DOHH2 (cell line): ENCODE measurements at regions not wholly inside any gene's neighbourhood (a gene's known extent, or its start where the extent isn't known, plus 50 kb on each side); places are given as distances from the start of the nearest gene placed in this dataset.

Experiments used
- H3F3A ChIP-seq: fragments of 200-600 bp; sonication (generic), shearing (Covaris generic); 2 replicates; pipeline ENCODE4 v1.6.0; 2016; ENCODE audit warnings: antibody characterized with exemption, mild to moderate bottlenecking; ENCODE audit not compliant: control insufficient read depth, insufficient read depth
- H3K27ac ChIP-seq: fragments of 200-600 bp; sonication (generic); 2 replicates; pipeline ENCODE4 v1.5.1; 2014; ENCODE audit warnings: low read depth, mild to moderate bottlenecking, low read length, moderate library complexity
- H3K27me3 ChIP-seq: fragments of 200-600 bp; sonication (generic); 2 replicates; pipeline ENCODE4 v1.6.1; 2014; ENCODE audit warnings: mild to moderate bottlenecking, low read length, mixed read lengths; ENCODE audit not compliant: control insufficient read depth
- H3K36me3 ChIP-seq: fragments of 200-600 bp; sonication (generic); 2 replicates; pipeline ENCODE4 v1.6.1; 2014; ENCODE audit warnings: mild to moderate bottlenecking, low read length, moderate library complexity, mixed read lengths; ENCODE audit not compliant: control insufficient read depth
- H3K4me1 ChIP-seq: fragments of 200-600 bp; sonication (generic); 2 replicates; pipeline ENCODE4 v1.6.1; 2014; ENCODE audit warnings: mild to moderate bottlenecking, low read length, mixed read lengths; ENCODE audit not compliant: control insufficient read depth
- H3K4me2 ChIP-seq: fragments of 200-600 bp; sonication (generic); 2 replicates; pipeline ENCODE4 v1.6.0; 2014; ENCODE audit warnings: mild to moderate bottlenecking, low read length, moderate library complexity
- H3K4me3 ChIP-seq: fragments of 200-600 bp; sonication (generic); 2 replicates; pipeline ENCODE4 v1.5.1; 2014; ENCODE audit warnings: mild to moderate bottlenecking, low read length, mixed read lengths
- H3K79me2 ChIP-seq: fragments of 200-600 bp; sonication (generic); 2 replicates; pipeline ENCODE4 v1.6.1; 2014; ENCODE audit warnings: mild to moderate bottlenecking, low read length, mixed read lengths; ENCODE audit not compliant: control insufficient read depth
- H3K9me2 ChIP-seq: fragments of 200-600 bp; sonication (generic); replicated peaks from 2 replicates; pipeline ENCODE4 v1.6.1; 2014; ENCODE audit warnings: mild to moderate bottlenecking, low read length, mixed read lengths; ENCODE audit not compliant: control insufficient read depth
- H3K9me3 ChIP-seq: fragments of 200-600 bp; sonication (generic); 2 replicates; pipeline ENCODE4 v1.6.1; 2014; ENCODE audit warnings: antibody characterized with exemption, low read length, mixed read lengths; ENCODE audit not compliant: control insufficient read depth, insufficient read depth
- H4K20me1 ChIP-seq: fragments of 200-600 bp; sonication (generic); 2 replicates; pipeline ENCODE4 v1.6.0; 2014; ENCODE audit warnings: low read depth, mild to moderate bottlenecking, antibody characterized with exemption, low read length, moderate library complexity; ENCODE audit not compliant: control insufficient read depth, insufficient read depth
- EZH2phosphoT487 ChIP-seq: fragments of 200-600 bp; sonication (generic); IDR thresholded peaks from 2 replicates; pipeline ENCODE4 v1.6.1; 2017; ENCODE audit warnings: borderline replicate concordance, mild to moderate bottlenecking, antibody characterized with exemption, low read length, moderate library complexity, mixed read lengths
- TF ChIP-seq, protein P1 (sequence below): fragments of 200-600 bp; sonication (generic); IDR thresholded peaks from one replicate; pipeline ENCODE4 v1.5.1; 2014; ENCODE audit warnings: antibody characterized with exemption, mild to moderate bottlenecking, low read depth, low read length; ENCODE audit not compliant: poor library complexity, severe bottlenecking

DNA sequence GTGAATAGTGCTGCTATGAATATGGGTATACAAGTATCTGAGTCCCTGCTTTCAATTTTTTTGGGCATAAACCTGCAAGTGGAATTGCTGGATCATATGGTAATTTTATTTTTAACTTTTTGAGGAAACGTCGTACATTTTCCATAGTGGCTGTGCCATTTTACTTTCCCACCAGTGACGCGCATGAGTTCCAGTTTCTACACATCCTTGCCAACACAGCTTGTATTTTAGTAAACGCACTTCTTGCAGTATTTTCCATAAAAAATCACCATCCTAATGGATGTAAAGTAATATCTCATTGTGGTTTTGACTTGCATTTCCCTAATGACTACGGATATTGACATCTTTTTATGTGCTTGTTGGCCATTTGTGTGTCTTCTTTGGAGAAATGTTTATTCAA, 105.0 kb downstream of the NFKBIZ start:
- Histone ChIP-seq H3K4me1 (peaks cover 9% of the 10 kb centered on the region), H3K4me3 (no peak overlapping the region), H4K20me1 (no peaks in the 10 kb centered on the region), H3K36me3 (no peaks in the 10 kb centered on the region), H3K9me3 (no peaks in the 10 kb centered on the region), H3K4me2 (no peak overlapping the region), H3K79me2 (no peaks in the 10 kb centered on the region), H3F3A (no peaks in the 10 kb centered on the region), H3K27ac (no peak overlapping the region), H3K9me2 (no peaks in the 10 kb centered on the region), H3K27me3 (no peaks in the 10 kb centered on the region)
- TF ChIP-seq, protein P1, sequence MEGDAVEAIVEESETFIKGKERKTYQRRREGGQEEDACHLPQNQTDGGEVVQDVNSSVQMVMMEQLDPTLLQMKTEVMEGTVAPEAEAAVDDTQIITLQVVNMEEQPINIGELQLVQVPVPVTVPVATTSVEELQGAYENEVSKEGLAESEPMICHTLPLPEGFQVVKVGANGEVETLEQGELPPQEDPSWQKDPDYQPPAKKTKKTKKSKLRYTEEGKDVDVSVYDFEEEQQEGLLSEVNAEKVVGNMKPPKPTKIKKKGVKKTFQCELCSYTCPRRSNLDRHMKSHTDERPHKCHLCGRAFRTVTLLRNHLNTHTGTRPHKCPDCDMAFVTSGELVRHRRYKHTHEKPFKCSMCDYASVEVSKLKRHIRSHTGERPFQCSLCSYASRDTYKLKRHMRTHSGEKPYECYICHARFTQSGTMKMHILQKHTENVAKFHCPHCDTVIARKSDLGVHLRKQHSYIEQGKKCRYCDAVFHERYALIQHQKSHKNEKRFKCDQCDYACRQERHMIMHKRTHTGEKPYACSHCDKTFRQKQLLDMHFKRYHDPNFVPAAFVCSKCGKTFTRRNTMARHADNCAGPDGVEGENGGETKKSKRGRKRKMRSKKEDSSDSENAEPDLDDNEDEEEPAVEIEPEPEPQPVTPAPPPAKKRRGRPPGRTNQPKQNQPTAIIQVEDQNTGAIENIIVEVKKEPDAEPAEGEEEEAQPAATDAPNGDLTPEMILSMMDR = no peak
- TF ChIP-seq EZH2phosphoT487 = no peak

DNA sequence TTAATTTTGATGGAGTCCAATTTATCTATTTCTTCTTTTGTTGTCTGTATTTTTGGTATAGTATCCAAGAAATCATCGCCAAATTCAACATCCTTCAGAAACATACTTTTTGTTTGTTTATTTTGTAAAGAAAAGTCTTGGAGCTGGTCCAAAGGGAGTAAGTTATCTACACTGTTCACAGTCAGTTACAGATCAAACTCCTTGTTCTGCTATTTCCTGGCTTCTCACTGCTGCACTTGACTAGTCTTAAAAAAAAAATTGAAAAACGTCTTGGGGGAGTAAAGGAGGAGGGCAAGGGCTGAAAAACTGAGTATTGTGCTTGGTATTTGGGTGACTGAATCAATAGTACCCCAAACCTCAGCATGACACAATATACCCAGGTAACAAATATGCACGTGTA, 105.6 kb downstream of the NFKBIZ start:
- Histone ChIP-seq H3K27ac (no peak overlapping the region), H3K79me2 (no peaks in the 10 kb centered on the region), H3F3A (no peaks in the 10 kb centered on the region), H3K4me3 (no peak overlapping the region), H4K20me1 (no peaks in the 10 kb centered on the region), H3K9me2 (no peaks in the 10 kb centered on the region), H3K27me3 (no peaks in the 10 kb centered on the region), H3K36me3 (no peaks in the 10 kb centered on the region), H3K4me2 (no peak overlapping the region), H3K9me3 (no peaks in the 10 kb centered on the region), H3K4me1 (peaks cover 9% of the 10 kb centered on the region)
- TF ChIP-seq EZH2phosphoT487 = no peak
- TF ChIP-seq, protein P1 = no peak

DNA sequence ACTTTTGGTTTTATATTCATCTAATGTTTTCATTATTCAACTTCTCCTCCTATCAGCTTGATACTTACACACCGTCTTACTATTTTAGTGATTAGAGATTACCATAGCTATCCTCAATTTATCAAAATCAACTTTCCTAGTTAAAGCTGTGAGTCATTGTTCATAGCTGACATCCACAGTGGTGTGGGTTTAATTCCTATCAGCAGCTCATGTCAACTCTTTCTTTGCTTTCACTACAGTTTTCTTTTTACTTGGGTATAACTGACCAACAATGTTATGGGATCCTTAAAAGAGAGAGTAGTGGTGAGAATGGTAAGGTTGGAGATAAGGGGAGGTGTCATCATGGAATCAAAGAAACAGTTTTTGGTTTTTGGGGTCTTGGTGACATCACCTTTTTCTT, 112.7 kb downstream of the NFKBIZ start:
- Histone ChIP-seq H3F3A (no peaks in the 10 kb centered on the region), H3K27me3 (no peaks in the 10 kb centered on the region), H3K79me2 (no peaks in the 10 kb centered on the region), H3K4me2 (no peak overlapping the region), H3K4me1 (peaks cover 5% of the 10 kb centered on the region), H3K4me3 (no peak overlapping the region), H3K27ac (no peak overlapping the region), H3K9me2 (no peaks in the 10 kb centered on the region), H4K20me1 (no peaks in the 10 kb centered on the region), H3K9me3 (no peaks in the 10 kb centered on the region), H3K36me3 (no peaks in the 10 kb centered on the region)
- no peak for TF ChIP-seq EZH2phosphoT487
- TF ChIP-seq, protein P1 = no peak

DNA sequence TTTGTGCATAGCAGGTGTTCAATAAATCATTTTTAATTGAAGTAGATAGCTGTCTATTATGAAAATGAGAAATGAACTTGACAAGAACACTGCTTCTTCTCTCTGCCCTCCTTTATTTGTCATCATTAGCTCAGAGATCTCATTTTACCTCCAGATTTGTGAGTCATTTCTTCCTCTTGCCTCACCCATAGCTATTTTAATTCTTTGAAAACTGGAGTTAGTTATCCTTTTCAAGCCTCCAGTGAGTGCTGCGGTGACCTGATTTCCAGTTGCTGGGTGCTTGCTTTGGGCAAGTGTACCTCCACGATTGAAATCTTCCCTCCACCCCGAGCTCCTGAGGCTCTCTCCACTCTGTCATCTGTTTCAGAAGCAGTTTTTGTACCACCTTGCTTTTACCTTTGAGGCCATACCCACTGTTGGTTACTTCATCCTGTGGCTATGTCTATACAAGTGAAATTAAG, 114.6 kb downstream of the NFKBIZ start:
- peaks cover 5% of the 10 kb centered on the region for H3K4me1 ChIP-seq
- no peak overlapping the region for H3K27ac ChIP-seq
- TF ChIP-seq, protein P1 = no peak
- no peak overlapping the region for H3K4me2 ChIP-seq
- no peaks in the 10 kb centered on the region for H3K9me3 ChIP-seq
- H3K36me3 ChIP-seq = no peaks in the 10 kb centered on the region
- no peaks in the 10 kb centered on the region for H4K20me1 ChIP-seq
- H3K4me3 ChIP-seq = no peak overlapping the region
- no peaks in the 10 kb centered on the region for H3K27me3 ChIP-seq
- no peaks in the 10 kb centered on the region for H3K9me2 ChIP-seq
- no peaks in the 10 kb centered on the region for H3K79me2 ChIP-seq
- H3F3A ChIP-seq = no peaks in the 10 kb centered on the region
